Endometrial microvascular endothelial cells (primary cell): ENCODE measurements at regions not wholly inside any gene's neighbourhood (a gene's known extent, or its start where the extent isn't known, plus 50 kb on each side); places are given as distances from the start of the nearest gene placed in this dataset.

Experiments
- in situ Hi-C: cut with HindIII; loops from 2 replicates; pipeline ENCODE4 v1.10.0; 2017; ENCODE audit warnings: low sequenced_read_pairs, low pct_unique_long_range_greater_than_20kb; ENCODE audit errors: inconsistent ontology term

DNA sequence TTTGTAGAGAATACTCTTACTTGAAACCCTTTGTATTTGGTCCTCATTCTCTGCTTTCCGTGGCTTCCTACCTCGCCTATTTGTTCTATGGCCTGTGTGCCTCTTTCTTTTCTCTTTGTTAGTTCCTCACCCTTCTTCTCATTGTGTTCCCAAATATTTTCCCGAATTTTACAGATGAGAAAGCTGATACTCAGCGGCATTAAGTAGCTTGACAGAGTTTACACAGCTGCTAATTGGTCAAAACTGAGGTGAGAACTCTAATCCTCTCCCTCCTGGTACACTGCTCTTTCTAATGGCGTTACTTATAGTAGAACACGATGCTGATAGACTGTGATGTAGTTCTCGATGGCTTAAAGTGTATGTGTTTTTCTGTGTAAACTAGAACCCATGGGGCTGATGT lies 80.7 kb upstream of the HDAC9 start:
- in situ Hi-C loops = no loop called here

GRCh38 chr7:18416988-18417387 lies 78.6 kb upstream of the HDAC9 start:
- in situ Hi-C loops = no loop called here

- in situ Hi-C loops = no loop called here
These were observed 76.1 kb upstream of the HDAC9 start for GRCh38 chr7:18419456-18419855.

- in situ Hi-C loops = no loop called here
These were observed 75.4 kb upstream of the HDAC9 start for GRCh38 chr7:18420108-18420507.

DNA sequence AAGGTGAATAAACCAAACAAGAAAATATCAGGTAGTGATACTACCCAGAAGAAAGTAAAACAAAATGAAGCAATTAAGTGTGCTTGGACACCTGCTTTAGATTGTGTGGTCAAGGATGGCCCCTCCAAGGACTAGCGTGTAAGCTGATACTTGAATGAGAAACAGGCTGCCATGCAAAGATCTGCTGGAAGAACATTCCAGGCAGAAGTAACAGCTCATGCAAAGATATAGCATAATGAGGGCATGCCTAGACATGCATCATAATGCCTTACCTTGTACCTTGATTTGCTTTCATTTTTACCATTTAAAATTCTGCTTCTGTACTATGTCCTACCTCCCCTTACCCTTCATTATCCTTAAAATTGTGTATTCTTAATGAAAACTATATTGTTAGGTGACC lies 74.8 kb upstream of the HDAC9 start:
- in situ Hi-C loops = no loop called here

DNA sequence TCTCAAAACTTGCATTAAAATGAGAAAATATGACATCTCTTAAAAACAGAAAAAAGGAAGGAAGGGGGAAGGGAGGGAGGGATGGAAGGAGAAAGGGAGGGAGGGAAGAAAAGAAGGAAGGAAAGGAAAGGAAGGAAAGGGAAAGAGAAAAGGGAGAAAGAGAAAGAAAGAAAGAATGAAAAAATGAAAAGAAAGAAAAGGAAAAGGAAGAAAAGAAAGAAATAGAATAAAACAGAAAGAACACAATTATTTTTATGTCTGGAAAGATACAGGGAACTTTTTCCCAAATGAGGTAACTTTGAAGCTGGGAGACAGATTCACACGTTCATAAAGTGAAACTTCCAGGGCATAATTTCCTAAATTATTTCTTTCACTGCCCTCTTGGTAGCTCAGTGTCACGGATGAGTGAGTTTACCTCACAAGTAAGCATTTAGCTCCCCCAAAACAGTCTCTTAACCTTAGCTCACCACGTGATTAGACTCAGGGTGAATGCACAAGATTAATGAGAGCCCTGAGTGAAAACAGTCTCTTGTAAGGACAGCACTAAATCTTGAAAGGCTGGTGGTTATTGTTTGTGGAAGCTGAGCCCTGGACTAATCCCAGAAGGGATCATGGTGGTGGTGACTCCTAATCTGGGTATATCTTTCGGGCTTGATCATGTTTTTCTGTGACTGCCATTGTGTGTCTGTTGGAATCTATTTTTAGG lies 74.1 kb upstream of the HDAC9 start:
- in situ Hi-C loops = no loop called here

DNA sequence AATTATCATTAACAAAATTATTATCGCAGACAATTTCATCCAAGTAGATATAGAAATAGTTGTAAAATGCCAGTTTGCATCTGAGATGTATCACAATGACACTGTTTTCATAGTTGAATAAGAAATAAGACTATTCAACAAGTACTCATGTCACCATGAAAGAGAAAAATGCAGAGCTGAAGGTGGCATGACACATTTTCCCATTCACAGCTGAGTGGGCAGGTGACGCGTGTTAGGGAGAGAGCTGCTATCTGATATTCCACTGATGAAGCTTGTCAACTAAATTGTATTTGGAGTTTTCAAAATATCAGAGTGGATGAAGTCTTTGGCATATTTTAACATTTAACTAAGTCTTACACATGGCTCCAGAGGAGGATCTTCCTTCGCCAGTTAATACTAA lies 70.3 kb upstream of the HDAC9 start:
- in situ Hi-C loops = no loop called here

GRCh38 chr7:18425838-18426445 lies 69.6 kb upstream of the HDAC9 start:
- in situ Hi-C loops = no loop called here

DNA sequence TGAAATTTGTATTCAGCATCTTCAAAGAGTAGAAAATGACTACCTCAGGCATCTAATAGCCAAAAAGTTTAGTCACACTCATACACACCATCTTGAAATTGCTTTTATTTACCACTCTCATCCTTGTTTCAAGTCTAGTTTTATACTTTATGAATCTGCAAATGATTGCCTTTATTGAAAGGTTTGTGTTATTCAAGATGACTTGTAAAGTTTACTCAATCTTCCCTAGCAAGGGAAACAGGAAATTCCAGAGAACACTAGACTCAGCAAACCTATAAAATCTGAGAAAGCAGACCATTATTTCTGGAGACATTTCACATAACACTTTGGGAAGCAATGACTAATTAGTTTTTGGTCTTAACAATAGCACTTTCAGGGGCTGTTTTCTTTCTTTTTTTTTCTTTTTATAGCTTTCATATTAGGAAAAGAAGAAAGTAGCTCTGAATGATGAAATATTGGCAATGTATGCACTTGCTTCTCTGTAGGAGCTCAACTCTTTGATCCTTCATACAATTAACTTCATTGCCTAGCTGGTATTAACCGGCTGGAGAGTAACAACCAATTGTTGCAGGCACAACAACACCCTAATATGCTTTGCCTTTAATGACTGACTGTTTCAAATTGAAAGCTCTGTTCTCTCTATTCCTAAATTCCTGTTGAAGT lies 68.9 kb upstream of the HDAC9 start:
- in situ Hi-C loops = no loop called here

DNA sequence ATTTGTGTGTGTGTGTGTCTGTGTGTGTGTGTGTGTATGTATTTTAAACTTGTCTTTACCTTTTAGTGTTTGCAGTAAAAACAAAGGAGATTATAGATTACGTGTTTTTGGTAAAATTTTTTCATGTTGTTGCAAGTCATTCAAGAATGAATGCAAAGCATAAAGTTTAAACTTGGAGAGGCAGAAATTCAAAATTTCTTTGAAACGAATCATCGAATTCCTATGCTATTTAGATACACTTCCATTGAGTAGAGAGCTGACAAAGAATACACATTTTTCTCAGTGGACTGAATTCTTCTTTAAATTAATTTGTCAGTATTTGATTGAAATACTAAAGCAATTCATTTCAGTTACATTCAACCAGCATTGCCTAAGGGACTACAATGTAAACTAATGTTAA lies 66.0 kb upstream of the HDAC9 start:
- in situ Hi-C loops = no loop called here

DNA sequence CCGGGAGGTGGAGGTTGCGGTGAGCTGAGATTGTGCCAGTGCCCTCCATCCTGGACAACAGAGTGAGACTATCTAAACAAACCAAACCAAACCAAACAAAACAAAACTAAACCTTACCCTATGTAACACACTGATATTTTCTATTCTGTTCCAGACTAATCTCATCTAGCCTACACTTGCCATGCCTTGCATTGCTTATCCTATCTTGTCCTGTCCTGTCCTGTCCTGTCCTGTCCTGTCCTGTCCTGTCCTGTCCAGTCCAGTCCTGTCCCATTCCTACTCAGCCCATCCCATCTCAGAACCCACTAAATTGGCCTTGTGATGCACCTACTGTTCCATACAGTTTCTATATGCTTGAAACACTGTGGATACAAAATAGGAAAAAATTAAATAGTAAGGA lies 64.7 kb upstream of the HDAC9 start:
- in situ Hi-C loops = no loop called here

DNA sequence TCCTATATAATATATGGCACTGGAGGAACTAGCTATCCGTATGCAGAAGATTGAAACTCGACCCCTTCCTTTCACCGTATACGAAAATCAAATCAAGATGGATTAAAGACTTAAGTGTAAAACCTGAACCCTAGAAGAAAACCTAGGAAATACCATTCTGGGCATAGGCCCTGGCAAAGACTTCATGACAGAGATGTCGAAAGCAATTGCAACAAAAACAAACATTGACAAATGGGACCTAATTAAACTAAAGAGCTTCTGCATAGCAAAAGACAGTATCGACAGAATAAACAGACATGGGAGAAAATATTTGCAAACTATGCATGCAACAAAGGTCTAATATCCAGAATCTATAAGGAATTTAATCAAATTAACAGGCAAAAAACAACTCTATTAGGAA lies 61.4 kb upstream of the HDAC9 start:
- in situ Hi-C loops = no loop called here

DNA sequence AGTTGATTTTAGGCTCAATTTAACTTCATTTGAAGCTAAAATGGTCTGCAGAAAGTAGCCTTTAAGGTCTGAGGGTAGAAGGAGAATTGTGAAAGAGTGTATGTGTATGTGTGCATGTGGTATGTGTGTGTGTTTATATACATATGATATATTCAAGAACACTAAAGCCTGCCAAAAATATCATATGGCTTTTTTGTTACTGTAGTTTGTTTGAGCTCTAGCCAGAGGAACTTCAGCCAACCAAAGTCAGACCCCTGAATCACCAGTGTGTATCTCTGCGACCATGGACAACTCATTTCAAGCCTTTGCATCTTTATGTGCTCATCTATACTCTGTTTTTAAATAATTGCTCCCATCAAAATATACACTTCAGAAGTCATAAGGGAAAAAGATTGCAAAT lies 58.4 kb upstream of the HDAC9 start:
- in situ Hi-C loops = no loop called here

DNA sequence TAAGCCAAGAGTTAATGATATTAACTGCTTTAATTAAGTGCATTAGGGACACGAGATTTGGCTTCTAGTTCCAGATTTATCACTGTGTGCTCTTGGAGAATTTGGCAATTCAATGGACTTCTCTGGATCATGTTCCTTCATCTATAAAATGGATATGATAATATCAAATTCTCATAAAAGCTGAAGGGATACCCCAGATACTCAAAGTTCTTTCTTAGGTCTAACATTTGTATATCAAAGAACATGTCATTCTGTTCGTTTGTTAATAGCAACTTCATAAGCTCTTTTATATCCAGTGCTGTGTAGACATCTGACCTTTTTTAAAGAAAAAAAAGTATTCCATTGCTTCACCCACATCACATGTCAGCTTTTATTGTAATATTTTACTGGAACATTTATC lies 54.6 kb upstream of the HDAC9 start:
- in situ Hi-C loops = no loop called here

DNA sequence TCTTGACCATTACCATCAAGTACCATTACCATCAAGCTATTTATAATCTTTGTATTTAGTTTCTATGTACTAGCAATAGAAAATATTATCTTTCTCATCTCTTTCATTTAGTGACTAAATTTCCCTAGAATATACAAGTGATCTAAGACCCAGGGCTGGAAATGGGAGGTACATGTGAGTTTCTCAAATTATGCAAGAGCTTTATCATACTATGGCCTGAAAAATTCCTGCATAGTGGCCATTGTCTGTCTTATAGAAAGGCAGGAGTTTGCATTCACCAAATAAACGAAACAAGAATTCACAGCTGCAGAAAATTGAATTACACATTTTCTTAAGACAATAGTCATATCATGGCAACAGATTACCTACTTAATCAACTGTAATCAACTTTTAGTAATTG lies 50.7 kb upstream of the HDAC9 start:
- in situ Hi-C loops = no loop called here

DNA sequence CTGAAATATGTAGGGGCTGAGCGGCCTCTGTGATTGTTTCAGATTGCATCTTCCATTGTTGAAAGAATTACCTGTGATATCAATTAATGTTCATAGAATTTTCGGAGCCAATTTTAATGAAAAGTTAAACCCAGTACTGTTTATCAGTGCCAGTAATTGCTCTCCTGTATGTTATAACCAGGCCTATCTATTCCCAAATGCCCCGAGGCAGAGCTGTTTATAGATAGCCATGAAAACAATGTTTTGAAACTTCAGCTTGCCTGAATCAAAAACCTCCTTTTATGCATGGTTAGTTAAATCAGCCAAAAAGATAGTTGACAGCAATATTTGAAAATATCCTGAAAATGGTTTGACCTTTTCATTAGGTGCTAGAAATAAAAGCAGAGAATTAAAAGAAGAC lies 50.1 kb upstream of the HDAC9 start:
- in situ Hi-C loops = no loop called here
